ENCODE measurements at regions not wholly inside any gene's neighbourhood (a gene's known extent, or its start where the extent isn't known, plus 50 kb on each side); places are given as distances from the start of the nearest gene placed in this dataset.
A peak's percentile ranks its signal among the peaks of the same experiment; 100 is the strongest.

DNA sequence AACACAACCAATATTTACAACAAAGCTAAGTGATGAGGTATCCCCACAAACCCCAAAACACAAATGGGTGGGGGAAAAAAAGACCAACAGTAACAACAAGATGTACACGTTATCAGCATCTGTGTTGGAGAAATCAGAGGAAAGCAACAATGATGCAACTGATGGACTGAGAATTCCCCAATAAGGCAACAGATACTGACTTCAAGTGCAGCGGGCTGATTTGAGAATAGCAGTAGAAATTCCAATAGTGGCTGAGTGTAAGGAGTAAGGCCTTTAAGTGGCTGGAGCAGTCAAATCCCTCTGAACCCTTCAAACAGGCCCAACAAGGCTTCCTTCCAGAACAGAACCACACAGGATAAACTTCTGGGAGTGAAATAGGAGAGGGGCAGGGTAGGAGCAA is 97.6 kb downstream of the TM2D1 start:
- no peak for DNase-seq

DNA sequence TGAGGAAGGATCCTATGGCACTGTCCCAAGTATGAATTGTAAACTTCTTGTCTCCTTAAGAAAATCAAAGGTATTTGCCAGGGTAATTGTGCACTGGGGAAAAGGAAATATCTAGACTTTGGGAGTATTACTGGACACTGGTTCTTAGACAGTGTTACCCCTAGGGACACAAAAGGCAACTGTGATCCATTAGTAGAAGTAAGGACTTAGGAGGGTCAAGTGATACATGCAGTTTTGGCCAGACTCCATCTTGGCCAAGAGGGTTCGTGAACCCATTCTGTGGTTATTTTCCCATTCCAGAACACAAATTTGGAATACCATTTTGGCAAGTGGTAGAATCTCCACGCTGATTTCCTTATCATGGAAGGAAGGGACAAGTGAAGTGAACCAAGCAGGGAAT is 98.1 kb downstream of the TM2D1 start:
- DNase-seq = no peak

DNA sequence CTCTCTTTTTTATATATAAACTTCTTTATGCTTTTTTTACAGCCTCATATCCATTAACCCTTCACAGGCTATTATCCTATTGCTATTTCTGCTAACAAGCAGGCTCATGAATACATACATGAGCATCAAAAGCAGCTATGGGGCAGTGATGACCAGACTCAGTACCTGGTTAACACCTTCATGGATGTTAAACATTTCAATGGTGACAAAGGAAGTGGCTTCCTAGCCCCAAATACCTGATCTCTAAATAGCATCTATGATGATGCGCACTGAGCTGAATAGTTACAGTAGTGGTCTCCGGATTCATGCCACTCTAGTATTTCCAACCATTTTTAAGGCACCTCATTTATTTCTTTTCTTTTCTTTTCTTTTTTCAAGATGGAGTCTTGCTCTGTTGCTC is 101.1 kb downstream of the TM2D1 start:
- no peak for DNase-seq

DNA sequence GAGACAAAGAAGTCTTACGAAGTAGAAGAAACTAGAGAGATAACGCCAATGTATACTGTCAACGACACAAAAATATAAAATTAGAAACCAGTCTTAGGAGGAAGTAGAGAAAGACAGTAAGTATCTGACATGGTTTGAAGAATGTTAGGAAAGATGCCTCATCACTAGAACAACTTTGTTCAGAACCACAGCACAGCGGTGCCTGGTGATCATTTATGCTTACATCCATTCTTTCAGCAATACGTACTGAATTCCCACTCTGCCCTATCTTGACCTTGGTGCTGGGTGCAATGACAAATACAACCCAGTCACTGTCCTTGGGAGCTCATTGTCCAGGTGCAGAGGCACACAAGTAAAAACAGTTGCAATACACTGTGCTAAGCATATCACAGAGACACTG is 104.4 kb downstream of the TM2D1 start:
- DNase-seq = no peak

DNA sequence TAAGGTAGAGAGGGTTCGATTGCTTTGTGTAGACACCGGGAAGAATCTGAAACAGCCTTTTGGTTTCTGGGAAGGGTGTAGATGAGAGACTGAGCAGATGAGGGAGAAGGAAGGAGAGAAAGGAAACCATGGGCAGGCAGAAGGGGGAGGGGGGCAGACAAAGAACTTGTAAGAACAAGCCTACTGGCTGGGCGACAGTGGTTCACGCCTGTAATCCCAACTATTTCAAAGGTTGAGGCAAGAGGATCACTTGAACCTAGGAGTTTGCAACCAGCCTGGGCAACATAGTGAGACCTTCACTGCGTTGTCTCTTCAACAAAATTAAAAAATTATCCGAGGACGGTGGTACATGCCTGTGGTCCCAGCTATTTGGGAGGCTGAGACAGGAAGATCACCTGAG is 106.2 kb downstream of the TM2D1 start:
- no peak for DNase-seq

DNA sequence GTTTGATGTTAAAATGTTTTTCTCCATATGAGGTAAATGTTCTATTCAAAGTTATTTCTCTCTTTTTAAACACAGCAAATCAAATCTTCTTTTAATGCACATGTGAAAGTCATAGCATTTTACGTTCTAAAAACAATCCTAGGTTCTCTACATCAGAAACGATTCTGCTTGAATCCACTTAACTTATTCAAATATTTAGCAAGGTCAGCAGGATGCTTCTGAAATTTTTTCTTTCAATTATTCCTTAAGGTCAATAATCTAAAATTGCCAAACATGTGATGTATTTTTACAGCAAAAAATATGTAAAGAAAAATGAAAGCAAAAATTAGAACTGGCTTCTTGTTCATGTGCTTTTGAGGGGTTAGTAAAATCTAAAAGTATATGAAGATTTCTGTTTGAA is 106.7 kb downstream of the TM2D1 start:
- no peak for DNase-seq

DNA sequence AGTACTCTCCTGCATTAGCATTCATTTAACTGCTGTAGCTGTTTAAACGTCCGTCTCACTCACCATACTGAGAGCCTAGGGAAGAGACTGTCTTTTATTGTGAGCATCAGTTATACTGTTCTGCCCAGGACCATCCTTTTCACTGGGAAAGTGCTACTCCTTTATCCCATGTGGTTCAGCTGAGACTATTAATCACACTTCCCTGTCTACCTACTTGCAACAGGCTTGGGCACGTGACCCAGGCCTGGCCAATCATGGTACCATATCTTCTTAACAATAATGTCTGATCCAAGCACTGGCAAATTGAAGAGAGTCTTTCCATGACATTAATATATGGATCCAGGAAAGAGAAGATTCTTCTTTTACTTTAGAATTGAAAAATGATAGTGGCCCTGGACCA is 108.1 kb downstream of the TM2D1 start:
- no peak for DNase-seq

DNA sequence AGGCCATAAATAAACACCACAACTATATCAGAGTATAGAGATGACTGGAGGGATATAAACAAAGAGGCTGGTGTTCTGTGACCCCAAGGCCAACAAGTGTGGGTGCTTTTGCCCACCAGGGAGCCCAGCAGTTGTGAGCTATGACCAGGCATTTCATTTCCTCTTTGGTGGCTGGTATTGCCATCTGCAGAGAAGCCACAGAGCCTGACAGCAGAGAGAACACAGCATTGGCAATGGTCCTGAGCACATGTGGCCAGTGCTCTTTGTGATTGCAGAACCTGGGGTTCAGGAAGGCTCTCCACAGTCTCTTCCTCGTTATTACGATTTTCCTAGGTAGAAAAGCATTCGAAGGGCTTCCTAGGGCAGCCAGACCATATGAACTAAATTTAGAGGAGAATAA is 112.3 kb downstream of the TM2D1 start:
- no peak for DNase-seq

DNA sequence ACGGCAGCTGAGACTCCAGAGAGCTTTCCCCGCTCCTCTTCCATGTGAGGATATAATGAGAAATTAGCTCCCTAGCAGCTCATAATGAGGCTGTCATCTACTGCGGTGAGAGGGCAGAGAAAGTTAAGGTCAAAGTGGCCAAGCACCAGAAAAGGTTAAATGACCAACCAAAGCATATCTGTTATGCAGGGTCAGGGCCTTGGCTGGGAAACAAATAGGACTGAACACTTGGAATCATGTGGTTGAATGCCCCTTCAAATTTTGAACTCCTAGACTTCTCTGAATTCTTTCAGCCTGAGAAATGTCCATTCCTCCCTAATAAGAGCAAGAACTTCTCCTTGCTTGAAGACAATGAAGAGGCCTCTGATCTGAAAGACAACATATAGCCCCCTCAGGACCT is 115.9 kb downstream of the TM2D1 start:
- DNase-seq = no peak

DNA sequence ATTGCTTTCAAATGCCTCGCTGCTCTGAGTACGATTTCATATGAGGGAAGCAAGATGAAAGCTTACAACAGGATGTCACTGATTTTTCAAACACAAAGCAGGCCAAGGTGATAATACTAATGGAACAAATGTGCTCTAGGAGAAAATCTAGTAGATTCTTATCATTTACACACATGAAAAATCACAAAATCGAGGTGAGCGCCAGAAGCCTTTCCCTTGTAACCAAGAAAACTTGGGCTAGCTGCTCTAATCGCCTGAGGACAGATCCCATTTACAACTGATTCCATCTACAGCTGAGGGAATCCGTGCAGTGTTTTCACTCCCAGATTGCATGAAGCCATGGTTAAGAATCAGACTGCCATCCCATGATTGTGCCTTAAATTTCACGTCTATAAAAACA is 117.5 kb downstream of the TM2D1 start:
- no peak for DNase-seq

DNA sequence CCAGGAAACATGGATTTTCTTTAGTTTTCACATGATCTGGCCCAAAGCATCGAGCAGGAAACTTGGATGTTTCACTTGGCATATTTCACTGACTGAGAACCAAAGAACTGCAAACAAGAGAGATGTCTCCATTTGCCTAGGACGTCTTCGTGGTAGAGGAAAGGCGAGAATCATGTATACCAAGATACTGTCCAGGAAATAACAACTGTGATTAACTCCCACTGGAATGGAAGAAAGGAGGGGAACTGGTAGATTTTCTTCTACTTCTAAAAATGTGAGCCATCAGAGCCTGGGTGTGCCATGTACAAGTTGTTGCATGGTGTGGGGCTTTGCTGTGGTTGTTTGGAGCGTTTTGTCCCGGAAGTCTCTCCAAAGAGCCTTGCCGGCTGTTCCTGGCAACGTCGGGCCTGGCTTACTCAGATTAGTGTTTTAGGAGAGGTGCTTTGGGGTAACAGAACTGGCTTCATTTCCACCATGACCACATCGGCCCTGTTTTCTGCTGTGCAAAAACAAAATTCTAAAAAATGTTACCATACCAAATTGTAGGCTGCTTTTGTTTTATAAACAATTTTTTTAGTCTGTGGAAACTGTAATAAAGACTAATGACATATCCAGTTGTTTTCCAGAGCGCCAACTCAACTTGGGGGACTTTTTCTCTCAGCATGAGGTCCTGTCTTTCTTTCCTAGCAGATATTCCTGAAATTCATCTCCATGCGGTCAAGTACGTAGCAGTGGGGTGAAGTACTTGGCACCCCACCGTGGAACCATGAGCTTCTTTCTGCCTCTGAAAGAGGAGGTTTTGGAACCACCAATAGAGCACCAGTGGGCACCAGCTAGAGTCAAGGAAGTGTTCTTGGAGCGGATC is 118.3 kb downstream of the TM2D1 start:
- DNase-seq = no peak

DNA sequence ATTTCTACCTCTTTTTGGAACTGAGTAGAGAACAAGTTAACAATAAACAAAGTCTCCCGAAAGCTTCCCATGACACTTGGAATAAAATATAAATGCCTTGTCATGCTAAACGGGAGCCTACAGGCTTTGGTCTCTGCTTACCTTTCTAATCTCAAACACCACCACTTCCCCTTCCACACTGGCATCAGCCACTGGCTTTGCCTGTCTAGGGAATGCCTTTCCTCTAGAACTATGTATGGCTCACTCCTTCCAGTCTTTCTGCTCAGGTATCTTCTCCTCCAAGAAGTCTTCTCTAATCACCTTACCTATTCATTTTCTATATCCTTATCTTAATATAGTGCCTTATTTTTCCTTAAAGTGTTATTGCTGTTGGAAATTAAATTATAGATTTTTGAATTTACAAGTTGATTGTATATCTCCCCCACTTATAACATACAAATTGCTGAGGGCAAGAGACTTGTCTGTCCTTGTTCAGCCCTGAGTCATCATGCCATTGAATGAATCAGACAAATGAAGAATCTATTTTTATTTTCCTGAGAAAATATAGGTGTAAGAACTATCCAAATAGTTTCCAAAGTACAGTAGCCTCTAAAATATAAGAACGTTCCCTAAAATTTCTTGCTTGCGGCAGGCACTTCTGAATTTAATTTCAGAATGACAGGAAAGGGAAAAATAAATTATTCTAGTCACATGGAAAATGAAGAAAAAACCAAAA is 119.2 kb downstream of the TM2D1 start:
- DNase-seq = no peak

DNA sequence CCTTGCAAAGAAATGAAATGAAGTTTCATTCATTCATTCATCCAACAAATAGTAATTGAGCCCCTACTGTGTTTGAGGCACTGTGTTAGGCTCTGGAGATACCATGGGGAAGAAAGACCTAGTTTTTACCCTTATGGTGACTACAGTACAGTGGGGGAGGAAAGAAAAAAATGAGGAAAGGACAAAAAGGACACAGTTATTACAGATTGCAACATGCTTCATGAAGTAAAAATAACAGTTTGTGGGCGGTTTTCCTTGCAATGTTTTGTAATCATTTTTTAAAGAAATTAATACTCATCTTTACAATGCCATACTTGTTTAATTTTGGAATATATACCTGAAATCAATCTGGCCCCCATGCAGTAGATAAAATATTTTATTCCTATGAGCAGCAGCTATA is 120.3 kb downstream of the TM2D1 start:
- DNase-seq = no peak

DNA sequence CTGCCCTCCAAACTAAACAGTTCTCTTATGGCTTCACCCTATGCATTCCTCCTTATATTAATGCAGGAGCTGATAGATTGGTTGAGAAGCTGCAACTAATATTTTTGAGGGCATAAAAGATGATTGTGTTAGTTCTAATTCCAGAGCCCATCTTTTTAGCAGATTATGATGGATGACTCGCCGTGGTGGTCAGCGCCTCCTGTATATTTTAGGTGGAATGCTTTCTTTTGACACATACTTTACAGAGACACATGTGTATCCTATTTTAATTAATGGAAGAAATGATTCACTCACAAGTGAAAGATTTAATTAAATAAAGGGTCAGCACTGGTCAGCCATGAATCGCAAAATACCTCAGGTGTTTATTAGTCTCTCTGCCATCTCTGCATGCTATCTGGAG is 120.7 kb downstream of the TM2D1 start:
- no peak for DNase-seq

DNA sequence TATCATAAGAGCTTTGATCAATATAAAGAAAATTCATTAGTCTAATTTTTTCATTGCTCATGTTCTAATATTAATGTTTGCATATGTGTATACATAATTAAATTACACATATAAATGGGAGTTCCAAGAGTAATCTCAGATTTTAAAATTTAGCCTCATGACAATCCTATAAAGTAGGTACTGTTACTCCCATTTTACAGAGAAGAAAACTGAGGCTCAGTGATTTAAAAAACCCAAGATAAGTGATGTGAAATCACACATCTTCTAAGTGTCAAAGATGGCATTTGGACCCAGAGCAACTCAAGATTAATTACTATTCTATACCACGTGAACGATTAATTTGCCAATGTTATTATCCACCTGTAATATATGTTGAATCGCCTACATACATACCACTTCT is 122.3 kb downstream of the TM2D1 start:
- DNase-seq = no peak

DNA sequence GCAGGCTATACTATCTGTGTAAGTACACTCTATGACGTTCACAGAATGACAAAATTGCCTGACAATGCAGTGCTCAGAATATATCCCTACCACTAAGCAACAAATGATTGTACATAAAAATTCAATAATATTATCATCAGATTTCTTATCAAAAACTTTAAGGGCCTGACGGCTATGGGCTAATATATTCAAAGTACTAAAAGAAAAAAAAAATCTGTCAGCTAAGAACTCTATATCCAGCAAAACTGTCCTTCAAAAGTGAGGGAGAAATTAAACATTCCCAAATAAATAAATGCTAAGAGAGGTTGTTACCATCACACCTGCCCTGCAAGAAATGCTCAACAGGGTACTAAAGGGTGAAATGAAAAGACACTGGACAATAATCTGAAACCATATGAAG is 127.3 kb downstream of the TM2D1 start:
- no peak for DNase-seq

DNA sequence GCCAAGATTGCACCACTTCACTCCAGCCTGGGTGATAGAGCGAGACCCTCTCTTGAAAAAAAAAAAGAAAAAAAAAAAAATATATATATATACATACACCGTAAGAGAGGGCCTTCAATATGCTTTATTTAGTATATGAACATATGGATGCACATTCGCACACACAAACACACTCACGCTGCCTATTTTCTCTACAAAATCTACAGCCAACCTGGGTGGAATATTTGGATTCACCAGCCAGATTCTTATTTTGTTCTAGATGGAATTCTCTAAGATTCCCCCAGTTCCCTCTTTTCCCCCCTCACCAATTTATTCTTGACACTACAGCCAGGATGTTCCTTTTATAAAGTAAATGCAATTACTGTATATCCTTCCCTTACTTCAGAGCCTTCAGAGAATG is 131.6 kb downstream of the TM2D1 start:
- DNase-seq = no peak

DNA sequence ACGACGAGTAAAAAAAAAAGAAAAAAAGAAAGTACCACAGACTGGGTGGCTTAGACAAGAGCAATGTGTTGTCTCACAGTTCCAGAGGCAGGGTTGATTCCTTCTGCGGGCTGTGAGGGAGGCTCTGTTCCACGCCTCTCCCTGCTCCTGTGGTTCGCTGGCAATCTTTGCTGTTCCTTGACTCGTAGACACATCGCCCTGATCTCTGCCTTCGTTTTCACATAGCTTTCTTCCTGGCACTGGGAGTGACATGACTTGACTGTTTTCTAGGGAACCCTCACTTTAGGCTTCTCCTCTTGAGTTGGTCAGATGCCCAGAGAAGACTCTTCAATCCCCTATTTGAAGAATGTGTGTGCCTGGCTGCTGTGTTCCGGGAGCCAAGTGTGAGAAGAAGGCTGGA is 133.6 kb downstream of the TM2D1 start:
- no peak for DNase-seq

DNA sequence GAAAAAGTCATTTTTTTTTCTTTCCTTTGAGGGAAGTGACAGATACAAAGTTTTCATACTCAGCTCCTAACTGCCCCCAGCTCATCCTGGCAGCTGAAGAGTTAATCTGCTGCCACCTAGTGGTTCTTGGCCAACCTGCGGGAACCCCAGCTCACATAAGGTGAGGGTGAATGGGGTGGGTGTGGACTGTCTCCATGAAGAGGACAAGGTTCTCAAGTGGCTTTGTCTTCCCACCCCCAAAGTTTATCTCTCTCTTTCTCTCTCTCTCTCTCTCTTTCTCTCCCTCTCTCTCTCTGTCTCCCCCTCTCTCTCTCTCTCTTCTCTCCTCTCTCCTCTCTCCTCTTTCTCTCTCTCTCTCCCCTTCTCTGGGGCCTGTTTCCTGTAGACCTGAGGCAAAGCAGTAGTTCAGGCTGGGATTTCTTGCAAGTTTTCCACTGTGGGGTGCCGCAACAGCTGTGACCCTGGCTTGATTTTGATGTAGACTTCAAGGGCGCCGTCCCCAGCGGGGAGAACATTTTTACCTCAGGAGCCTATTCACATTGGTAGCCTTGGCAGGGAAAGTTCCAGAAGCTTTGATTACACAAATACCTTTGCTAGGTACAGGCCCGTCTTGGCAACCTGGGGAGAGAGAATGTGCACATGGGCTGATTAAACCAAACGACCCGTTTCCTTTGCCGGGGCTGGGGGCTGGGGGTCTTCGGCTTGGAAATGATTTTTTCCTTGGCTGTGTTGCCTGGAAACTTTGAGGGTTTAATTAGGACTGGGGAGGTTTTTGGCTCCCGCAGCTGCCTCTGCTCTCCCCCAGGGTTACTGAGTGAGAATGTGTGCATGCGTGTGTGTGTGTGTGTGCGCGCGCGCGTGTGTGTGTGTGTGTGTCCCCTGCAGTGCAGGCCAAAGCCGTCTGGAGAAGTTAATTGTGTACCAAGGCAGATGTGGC is 135.9 kb downstream of the TM2D1 start:
- DNase-seq = peak in 5 of 6 experiments; percentile 3 to 46 (median 35)

DNA sequence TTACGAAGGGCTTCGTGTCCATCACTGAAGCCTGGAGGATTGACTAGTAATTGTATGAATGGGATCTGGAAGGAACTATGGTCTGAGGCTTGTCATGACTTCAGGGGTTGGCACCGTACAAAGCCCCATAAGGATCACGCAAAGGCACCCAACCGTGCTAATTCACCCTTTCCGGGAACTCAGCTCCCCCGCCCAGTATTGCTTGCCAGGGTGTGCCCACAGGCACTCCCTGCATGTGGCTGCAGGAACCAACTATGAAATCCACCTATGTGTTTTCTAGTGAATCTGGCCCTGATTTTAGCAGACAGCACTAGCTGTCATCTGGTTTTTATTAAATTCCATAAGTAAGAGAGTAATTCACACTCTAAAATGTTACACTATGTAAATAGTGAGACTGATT is 139.2 kb downstream of the TM2D1 start:
- DNase-seq = no peak

DNA sequence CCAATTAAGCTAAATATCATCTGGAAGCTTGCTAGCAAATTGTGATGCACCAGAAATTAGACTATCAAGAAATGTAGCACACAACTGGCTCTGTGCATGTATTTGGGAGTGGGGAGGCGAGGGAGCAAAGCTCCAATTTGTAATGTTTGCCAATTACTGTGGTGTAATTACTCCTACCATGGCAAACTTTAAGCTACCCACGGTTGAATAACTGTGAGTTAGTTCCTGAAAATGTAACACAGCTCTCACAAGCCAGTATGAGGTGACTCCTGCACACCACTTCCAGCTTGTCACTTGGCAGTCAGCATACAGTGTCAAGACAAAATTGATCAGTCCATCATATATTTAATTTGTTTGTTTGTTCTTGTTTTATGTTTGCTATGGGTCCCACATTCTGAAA is 141.2 kb downstream of the TM2D1 start:
- no peak for DNase-seq

DNA sequence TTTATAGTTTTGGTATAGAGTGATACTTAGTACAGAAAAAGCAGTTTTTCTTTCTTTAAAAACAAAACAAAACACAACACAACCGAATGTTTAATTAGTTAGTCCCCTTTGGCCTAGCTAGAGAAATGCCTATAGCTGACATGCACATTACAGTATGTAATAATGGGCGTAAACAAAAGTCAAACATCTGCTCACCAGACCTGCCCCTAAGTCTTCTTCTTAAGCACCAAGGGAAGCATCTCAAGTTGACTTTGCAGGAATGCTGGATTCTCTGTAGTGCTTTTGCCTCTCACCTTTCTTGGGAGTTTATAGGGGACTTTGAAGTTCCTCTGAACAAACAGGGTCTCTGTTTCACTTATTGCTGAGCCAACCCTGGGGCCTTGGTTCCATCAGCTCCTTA is 143.7 kb downstream of the TM2D1 start:
- no peak for DNase-seq

DNA sequence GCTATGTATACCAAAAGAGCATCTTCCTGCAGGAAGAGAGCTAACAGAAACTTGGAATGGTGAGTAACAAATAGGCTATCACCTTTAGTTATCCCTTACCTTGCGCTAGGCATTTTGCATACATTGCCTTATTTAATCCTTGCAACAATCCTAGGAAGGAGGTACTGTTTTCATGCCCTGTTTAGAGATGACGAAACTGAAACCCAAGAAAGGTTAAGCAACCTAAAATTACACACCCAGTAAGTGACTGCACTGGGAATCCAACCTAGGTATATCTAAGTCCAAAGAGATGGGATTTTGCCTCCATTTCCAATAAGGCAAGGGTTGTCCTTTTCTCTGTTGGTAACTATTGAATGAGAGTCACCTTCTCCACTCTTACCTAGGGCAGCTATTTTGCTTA is 144.5 kb downstream of the TM2D1 start:
- DNase-seq = no peak

DNA sequence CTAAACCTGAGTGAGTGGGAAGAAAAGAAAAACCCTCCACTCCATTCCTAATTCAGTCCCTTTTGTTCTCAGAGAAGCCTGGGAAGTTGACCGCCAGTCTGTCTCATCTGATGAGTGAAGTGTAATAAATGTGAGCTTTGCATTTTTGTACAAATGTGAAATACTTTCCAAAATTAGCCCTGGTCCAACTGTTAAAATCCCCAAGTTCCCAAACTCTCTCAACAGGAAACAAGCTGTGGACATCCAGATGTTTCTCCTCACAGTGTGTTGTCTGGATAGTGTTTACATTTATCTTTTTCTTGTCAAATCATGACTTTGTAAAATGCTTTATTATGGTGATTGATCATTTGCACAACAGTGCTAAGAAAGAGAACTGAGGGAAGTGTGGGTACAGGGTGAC is 145.1 kb downstream of the TM2D1 start:
- DNase-seq = no peak
